AG09309 (cell line): ENCODE measurements at regions not wholly inside any gene's neighbourhood (a gene's known extent, or its start where the extent isn't known, plus 50 kb on each side); places are given as distances from the start of the nearest gene placed in this dataset.

ENCODE experiments used
- DNase-seq: peaks from one replicate; pipeline ENCODE4 v3.0.0-alpha.2; 2010; ENCODE audit warnings: low read depth
- H3K4me3 ChIP-seq: 2 replicates; pipeline ENCODE4 v1.5.1; 2011; ENCODE audit warnings: mild to moderate bottlenecking, low read depth, low read length, moderate library complexity; ENCODE audit not compliant: control insufficient read depth
- CTCF ChIP-seq: IDR thresholded peaks from 2 replicates; pipeline ENCODE4 v1.5.1; 2011; ENCODE audit warnings: mild to moderate bottlenecking, low read depth, low read length, inconsistent platforms; ENCODE audit not compliant: insufficient read depth, control insufficient read depth; ENCODE audit errors: missing control alignments

GRCh38 chr21:35940074-35940927, 120.0 kb downstream of the SETD4 start:
- H3K4me3 ChIP-seq: no peak overlapping the region
- DNase-seq: peak; percentile 57
- peak; percentile 78 for TF ChIP-seq CTCF

GRCh38 chr21:35938446-35938845, 121.9 kb downstream of the SETD4 start:
- no peak for DNase-seq
- TF ChIP-seq CTCF: no peak
- H3K4me3 ChIP-seq: no peak overlapping the region

GRCh38 chr21:35933466-35933865, 126.9 kb downstream of the SETD4 start:
- peak; percentile 45 for TF ChIP-seq CTCF
- no peak overlapping the region for H3K4me3 ChIP-seq
- DNase-seq: peak; percentile 79

GRCh38 chr21:35932232-35932911, 128.0 kb downstream of the SETD4 start:
- DNase-seq: peak; percentile 67
- TF ChIP-seq CTCF: no peak
- no peak overlapping the region for H3K4me3 ChIP-seq

GRCh38 chr21:35929901-35930300, 130.4 kb downstream of the SETD4 start:
- TF ChIP-seq CTCF: no peak
- no peak overlapping the region for H3K4me3 ChIP-seq
- DNase-seq: no peak

GRCh38 chr21:35927262-35927661, 133.1 kb downstream of the SETD4 start:
- no peak for DNase-seq
- TF ChIP-seq CTCF: no peak
- H3K4me3 ChIP-seq: no peak overlapping the region
